A673 (cell line): ENCODE measurements at regions not wholly inside any gene's neighbourhood (a gene's known extent, or its start where the extent isn't known, plus 50 kb on each side); places are given as distances from the start of the nearest gene placed in this dataset.

ENCODE experiments used
- BruUV-seq: library from RNA; stranded (reverse); fragments of 400-500 nt; replicated peaks from 2 replicates; lab custom pipeline; 2021; lab: Mats Ljungman, UMichigan
- CTCF ChIA-PET: fragments of 300-600 bp; sonication (Branson Sonifier 250); formaldehyde crosslinking; loops from one replicate; lab custom pipeline; 2022; ENCODE audit warnings: antibody characterized with exemption; lab: Charles Lee
- POLR2A ChIA-PET: fragments of 300-600 bp; sonication (Branson Sonifier 250); formaldehyde crosslinking; loops from one replicate; lab custom pipeline; 2022; ENCODE audit warnings: antibody characterized with exemption; ENCODE audit not compliant: low non-redundant PET; lab: Charles Lee
- DNase-seq: peaks from one replicate; pipeline ENCODE4 v3.0.0-alpha.2; 2015; ENCODE audit warnings: low spot score
- H3K27ac ChIP-seq: fragments of 200-600 bp; sonication (generic); 2 replicates; pipeline ENCODE4 v1.5.1; 2016; ENCODE audit warnings: mixed run types, low read depth, mild to moderate bottlenecking, mixed read lengths, antibody characterized with exemption, low read length; ENCODE audit not compliant: poor library complexity, severe bottlenecking
- H3K27me3 ChIP-seq: fragments of 200-600 bp; sonication (generic); replicated peaks from 2 replicates; pipeline ENCODE4 v1.6.1; 2017; ENCODE audit warnings: mixed run types, low read depth, mild to moderate bottlenecking, mixed read lengths, antibody characterized with exemption, low read length; ENCODE audit not compliant: insufficient read depth, poor library complexity
- H3K36me3 ChIP-seq: fragments of 200-600 bp; sonication (generic); 2 replicates; pipeline ENCODE4 v1.6.1; 2016; ENCODE audit warnings: mixed run types, mild to moderate bottlenecking, mixed read lengths, antibody characterized with exemption, low read length; ENCODE audit not compliant: insufficient read depth, poor library complexity, severe bottlenecking
- H3K4me1 ChIP-seq: fragments of 200-600 bp; sonication (generic); 2 replicates; pipeline ENCODE4 v1.6.1; 2017; ENCODE audit warnings: mixed run types, mild to moderate bottlenecking, mixed read lengths, antibody characterized with exemption, low read length; ENCODE audit not compliant: insufficient read depth, poor library complexity, severe bottlenecking
- H3K4me3 ChIP-seq: fragments of 200-600 bp; sonication (generic); 2 replicates; pipeline ENCODE4 v1.5.1; 2016; ENCODE audit warnings: low read depth, mixed run types, mild to moderate bottlenecking, mixed read lengths, low read length; ENCODE audit not compliant: poor library complexity, severe bottlenecking
- H3K9me3 ChIP-seq: fragments of 200-600 bp; sonication (generic); 2 replicates; pipeline ENCODE4 v1.6.1; 2016; ENCODE audit warnings: mixed run types, low read depth, mild to moderate bottlenecking, mixed read lengths, antibody characterized with exemption, low read length; ENCODE audit not compliant: poor library complexity, severe bottlenecking
- EZH2 ChIP-seq: fragments of 200-600 bp; sonication (generic); IDR thresholded peaks from 2 replicates; pipeline ENCODE4 v1.6.1; 2017; ENCODE audit warnings: borderline replicate concordance, low read depth, mild to moderate bottlenecking, mixed read lengths, antibody characterized with exemption, low read length; ENCODE audit not compliant: poor library complexity, severe bottlenecking
- intact Hi-C: fragments of 100-400 bp; cut with micrococcal nuclease; formaldehyde crosslinking; loops from one replicate; pipeline ENCODE4 v1.10.0; 2022; ENCODE audit not compliant: unreplicated experiment
- TF ChIP-seq, protein P1 (sequence below): fragments of 300-800, 200-600 bp; sonication (generic); conservative IDR thresholded peaks from 2 replicates; pipeline ENCODE4 v1.5.1; 2017; ENCODE audit warnings: low read depth, mild to moderate bottlenecking, antibody characterized with exemption, low read length, moderate library complexity, mixed read lengths

DNA sequence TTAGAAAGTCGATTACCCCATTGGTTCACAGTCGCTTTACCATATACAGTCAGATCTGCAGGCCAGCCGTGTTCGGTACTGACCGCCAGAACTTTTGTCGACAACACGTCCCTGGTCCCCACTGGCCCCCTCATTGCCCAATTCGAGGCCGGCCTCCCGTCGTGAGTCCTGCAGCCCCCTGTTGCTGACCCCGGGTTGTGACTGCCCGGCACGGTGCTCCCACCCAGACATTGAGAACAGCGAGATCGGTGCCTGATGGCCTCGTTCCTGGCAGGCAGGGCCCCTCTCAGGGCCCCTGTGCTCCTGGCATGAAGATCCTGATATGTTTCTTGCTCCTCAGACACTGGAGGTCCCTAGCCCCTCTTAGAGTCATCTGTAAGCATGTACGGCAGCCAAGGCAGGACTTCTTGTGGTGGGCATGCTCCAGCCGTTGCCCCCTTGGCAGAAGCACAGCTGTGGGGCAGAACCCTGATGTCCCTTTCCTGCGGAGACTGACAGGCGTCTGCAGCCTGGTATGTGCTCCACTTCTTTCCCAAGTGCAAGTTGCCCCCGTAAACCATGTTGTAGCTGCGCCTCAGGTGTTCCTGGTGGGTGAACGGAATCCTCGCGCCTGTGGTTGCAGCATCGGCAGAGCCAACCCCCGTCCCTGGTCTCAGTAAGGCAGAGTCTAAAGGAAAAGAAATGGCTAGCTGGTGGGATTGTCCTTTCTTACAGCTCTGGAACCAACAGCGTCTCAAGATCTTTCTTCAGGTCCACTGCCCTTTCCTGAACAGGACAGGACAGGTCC is 123.2 kb upstream of the SPACA7 start:
- ChIA-PET POLR2A (no interaction called here), CTCF (no interaction called here)
- intact Hi-C loops = no loop called here
- Histone ChIP-seq H3K27ac (no peak overlapping the region), H3K36me3 (no peaks in the 10 kb centered on the region), H3K4me3 (no peak overlapping the region), H3K4me1 (no peaks in the 10 kb centered on the region), H3K27me3 (peaks cover 83% of the 10 kb centered on the region), H3K9me3 (no peaks in the 10 kb centered on the region)
- no peak for DNase-seq
- TF ChIP-seq EZH2 = no peak
- TF ChIP-seq, protein P1, sequence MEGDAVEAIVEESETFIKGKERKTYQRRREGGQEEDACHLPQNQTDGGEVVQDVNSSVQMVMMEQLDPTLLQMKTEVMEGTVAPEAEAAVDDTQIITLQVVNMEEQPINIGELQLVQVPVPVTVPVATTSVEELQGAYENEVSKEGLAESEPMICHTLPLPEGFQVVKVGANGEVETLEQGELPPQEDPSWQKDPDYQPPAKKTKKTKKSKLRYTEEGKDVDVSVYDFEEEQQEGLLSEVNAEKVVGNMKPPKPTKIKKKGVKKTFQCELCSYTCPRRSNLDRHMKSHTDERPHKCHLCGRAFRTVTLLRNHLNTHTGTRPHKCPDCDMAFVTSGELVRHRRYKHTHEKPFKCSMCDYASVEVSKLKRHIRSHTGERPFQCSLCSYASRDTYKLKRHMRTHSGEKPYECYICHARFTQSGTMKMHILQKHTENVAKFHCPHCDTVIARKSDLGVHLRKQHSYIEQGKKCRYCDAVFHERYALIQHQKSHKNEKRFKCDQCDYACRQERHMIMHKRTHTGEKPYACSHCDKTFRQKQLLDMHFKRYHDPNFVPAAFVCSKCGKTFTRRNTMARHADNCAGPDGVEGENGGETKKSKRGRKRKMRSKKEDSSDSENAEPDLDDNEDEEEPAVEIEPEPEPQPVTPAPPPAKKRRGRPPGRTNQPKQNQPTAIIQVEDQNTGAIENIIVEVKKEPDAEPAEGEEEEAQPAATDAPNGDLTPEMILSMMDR = no peak
- BruUV-seq = no TSS peak

DNA sequence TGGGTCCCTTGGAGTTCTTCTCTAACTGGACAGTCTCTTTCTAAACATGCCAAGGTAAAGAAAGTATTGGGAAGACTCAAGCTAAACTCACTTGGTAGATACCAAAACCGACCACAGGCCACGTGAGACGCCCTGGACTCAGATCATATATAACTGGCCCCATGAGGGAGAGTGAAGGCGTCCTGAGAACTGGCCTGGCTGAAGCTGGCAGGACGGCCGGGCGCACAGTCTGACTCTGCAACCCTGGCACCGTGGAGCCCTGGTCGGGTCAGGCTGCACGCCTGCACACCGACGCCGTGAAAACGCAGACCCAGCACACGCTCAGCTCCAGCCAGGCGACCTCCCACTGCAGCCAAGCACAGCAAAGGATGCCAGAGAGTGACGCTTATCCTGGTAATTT is 122.5 kb upstream of the SPACA7 start:
- TF ChIP-seq, protein P1 = no peak
- TF ChIP-seq EZH2 = no peak
- H3K4me1 ChIP-seq = no peaks in the 10 kb centered on the region
- intact Hi-C loops = no loop called here
- BruUV-seq = no TSS peak
- H3K27me3 ChIP-seq = peaks cover 77% of the 10 kb centered on the region
- CTCF ChIA-PET = no interaction called here
- H3K27ac ChIP-seq = no peak overlapping the region
- DNase-seq = no peak
- H3K9me3 ChIP-seq = no peaks in the 10 kb centered on the region
- H3K36me3 ChIP-seq = no peaks in the 10 kb centered on the region
- POLR2A ChIA-PET = no interaction called here
- H3K4me3 ChIP-seq = no peak overlapping the region

DNA sequence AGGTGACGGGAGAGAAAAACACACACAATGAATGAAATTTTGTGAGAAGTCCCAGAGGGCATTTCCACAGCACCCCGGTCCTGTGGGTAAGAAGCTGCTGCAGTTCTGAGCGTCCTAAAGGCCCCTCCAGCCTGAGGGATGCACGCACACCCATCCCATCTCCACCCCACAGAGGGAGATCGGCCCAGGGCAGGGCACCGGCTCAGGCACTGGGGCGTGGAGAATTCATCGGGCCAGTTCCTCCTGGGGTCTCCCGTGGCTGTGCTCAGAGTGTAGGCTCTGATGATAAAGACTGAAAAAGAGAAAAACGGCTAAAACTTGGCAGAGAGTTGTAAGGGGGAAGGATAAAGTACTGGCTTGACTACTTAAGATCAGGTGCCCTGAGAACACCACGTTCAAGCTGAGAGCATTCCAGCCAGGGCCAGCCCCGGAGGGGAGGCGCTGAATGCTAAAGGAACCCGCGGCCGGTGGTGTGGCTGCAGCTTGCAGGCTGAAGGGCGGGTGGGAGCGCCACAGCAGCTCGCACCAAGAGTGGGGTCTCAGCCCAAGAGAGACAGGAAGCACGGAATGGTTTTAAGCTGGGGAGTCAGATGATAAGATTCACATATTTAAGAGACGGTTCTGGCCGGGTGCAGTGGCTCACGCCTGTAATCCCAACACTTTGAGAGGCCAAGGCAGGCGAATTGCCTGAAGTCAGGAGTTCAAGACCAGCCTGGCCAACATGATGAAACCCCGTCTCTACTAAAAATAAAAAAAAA is 121.9 kb upstream of the SPACA7 start:
- no peaks in the 10 kb centered on the region for H3K4me1 ChIP-seq
- no peak for DNase-seq
- intact Hi-C loops = no loop called here
- no peak overlapping the region for H3K4me3 ChIP-seq
- no peaks in the 10 kb centered on the region for H3K36me3 ChIP-seq
- TF ChIP-seq, protein P1 = no peak
- no peak for TF ChIP-seq EZH2
- H3K27me3 ChIP-seq = peaks cover 77% of the 10 kb centered on the region
- no peak overlapping the region for H3K27ac ChIP-seq
- no TSS peak for BruUV-seq
- ChIA-PET CTCF (no interaction called here), POLR2A (no interaction called here)
- no peaks in the 10 kb centered on the region for H3K9me3 ChIP-seq
